Activated CD8-positive, alpha-beta memory T cell treated with anti-CD3 and anti-CD28 coated beads, Interleukin-2, amount 10 ng/mL, durations not matched to agents 7 days and 5 days (primary cell): ENCODE measurements at regions not wholly inside any gene's neighbourhood (a gene's known extent, or its start where the extent isn't known, plus 50 kb on each side); places are given as distances from the start of the nearest gene placed in this dataset.

ENCODE experiments used
- ATAC-seq: fragments of 150-1000 bp; cut with Tn5 transposase; one replicate; pipeline ENCODE4 v1.10.0; 2021; ENCODE audit warnings: moderate library complexity
- CTCF ChIA-PET: fragments of 350-600 bp; sonication (Branson Sonifier 250); formaldehyde crosslinking; loops from one replicate; lab custom pipeline; 2021; ENCODE audit warnings: antibody characterized with exemption; lab: Charles Lee
- DNase-seq: peaks from one replicate; pipeline ENCODE4 v3.0.0-alpha.2; 2020
- H3K27ac Mint-ChIP-seq: one replicate; pipeline ENCODE4 v1.8.0; 2021; ENCODE audit warnings: mild to moderate bottlenecking, mixed read lengths
- H3K27me3 Mint-ChIP-seq: one replicate; pipeline ENCODE4 v1.8.0; 2021; ENCODE audit warnings: mixed read lengths
- H3K36me3 Mint-ChIP-seq: one replicate; pipeline ENCODE4 v1.8.0; 2021; ENCODE audit warnings: mild to moderate bottlenecking, mixed read lengths
- H3K4me1 Mint-ChIP-seq: one replicate; pipeline ENCODE4 v1.8.0; 2021; ENCODE audit warnings: mixed read lengths
- H3K4me3 Mint-ChIP-seq: one replicate; pipeline ENCODE4 v1.8.0; 2021; ENCODE audit warnings: mild to moderate bottlenecking, moderate library complexity, mixed read lengths
- H3K9me3 Mint-ChIP-seq: one replicate; pipeline ENCODE4 v1.8.0; 2022; ENCODE audit warnings: low read depth, mixed read lengths

DNA sequence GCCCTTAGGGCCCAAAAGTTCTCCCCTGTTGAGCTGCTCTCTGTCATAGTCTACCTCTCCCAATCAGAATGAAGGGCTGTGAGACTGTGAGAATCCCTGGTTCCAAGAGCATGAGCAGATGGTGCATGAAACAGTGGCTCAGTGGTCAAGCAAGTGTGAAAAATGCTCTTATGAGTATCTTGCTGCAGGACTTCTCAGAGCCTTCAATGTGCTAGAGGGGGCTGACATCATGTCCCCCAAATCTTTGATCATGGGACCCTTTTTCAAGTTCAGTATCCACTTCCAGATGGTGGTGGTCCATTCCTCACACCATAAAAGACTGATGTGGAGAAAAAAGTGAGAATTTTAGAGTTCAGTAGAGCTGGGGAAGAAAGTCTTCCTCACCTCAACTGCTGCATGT lies 265.3 kb upstream of the HABP2 start:
- CTCF ChIA-PET: no interaction called here

DNA sequence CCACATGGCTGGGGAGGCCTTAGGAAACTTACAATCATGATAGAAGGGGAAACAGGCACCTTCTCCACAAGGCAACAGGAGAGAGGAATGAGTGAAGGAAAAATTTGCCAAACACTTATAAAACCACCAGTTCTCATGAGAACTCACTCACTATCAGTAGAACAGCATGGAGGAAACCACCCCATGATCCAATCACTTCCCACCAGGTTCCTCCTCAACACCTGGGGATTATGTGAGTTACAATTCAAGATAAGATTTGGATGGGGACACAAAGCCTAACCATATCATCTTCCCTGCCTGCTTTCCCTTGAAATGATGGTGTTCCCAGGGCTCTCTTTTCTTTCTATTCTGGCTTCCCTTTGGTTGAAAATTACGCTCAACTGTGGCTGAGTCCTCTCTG lies 262.7 kb upstream of the HABP2 start:
- Mint-ChIP-seq H3K27me3 (peaks cover 10% of the 10 kb centered on the region), H3K27ac (no peak overlapping the region), H3K4me1 (no peaks in the 10 kb centered on the region), H3K4me3 (no peak overlapping the region), H3K36me3 (no peaks in the 10 kb centered on the region), H3K9me3 (no peaks in the 10 kb centered on the region)
- ATAC-seq (no peak), DNase-seq (no peak)
- CTCF ChIA-PET: no interaction called here

More for the DNA sequence above, 265.3 kb upstream of the HABP2 start:
- Mint-ChIP-seq H3K36me3 (no peaks in the 10 kb centered on the region), H3K27me3 (peaks cover 10% of the 10 kb centered on the region), H3K4me3 (no peak overlapping the region), H3K9me3 (no peaks in the 10 kb centered on the region), H3K27ac (no peak overlapping the region), H3K4me1 (no peaks in the 10 kb centered on the region)
- no peak for DNase-seq
- ATAC-seq: no peak

DNA sequence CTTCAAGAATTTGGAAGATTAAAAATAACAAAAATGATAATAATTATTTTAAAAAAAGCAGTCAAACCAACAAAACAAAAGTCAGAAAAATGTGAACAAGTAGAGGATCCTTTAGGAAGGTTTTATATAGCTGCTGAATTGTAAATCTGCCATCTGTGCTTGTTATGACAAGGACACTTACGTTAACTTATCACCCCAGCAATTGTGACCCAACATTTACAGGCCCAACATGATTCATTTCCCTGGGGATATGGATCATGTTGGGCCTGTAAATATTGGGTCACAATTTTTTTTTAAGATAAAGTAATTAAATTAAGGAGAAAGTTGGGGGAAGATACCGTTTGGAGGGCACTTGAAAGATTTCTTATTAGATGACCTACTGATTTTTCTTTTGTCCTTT lies 261.4 kb upstream of the HABP2 start:
- CTCF ChIA-PET: no interaction called here
- Mint-ChIP-seq H3K4me1 (no peaks in the 10 kb centered on the region), H3K36me3 (no peaks in the 10 kb centered on the region), H3K27me3 (peaks cover 10% of the 10 kb centered on the region), H3K4me3 (no peak overlapping the region), H3K27ac (no peak overlapping the region), H3K9me3 (no peaks in the 10 kb centered on the region)
- no peak for ATAC-seq
- DNase-seq: no peak

DNA sequence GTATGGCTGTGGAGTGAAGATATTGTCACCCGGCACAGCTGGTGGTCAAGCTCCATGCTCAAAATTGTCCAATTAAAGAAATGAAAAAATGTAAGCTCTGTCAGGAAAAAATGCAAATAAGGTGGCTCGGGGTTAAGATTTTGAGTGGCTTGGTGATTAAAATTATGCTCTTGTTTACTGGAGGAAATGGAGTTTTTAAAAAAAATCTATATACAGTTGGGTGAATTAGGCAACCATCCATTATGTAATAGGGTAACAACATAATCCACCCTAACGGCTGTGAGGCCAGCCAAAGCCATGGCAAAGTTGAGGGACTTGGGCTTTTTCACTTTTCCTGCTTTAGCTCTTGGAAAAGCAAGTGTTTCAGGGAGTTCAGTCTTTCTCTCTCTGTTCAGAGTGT lies 260.8 kb upstream of the HABP2 start:
- Mint-ChIP-seq H3K27ac (no peak overlapping the region), H3K4me3 (no peak overlapping the region), H3K27me3 (peaks cover 10% of the 10 kb centered on the region), H3K9me3 (no peaks in the 10 kb centered on the region), H3K4me1 (no peaks in the 10 kb centered on the region), H3K36me3 (no peaks in the 10 kb centered on the region)
- CTCF ChIA-PET: no interaction called here
- DNase-seq (no peak), ATAC-seq (no peak)

DNA sequence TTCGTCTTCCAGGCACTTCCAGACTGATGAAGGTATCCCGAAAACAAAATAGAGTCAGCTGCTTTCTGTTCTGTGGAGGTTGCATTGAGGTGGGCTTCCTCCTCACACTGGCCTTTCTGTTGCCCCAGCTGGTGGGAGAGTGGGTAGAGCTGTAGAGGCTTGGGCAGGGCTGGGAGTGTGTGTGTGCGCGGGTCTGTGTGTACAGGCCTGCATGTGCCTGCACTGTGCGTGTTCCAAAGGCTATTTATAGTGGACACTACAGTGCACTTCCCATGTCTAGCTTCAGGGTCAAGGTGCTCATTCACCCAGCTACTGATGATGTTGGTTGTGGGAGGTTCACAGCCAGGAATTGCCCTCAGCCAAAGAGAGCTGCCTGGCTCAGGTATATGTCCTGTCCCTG lies 260.1 kb upstream of the HABP2 start:
- CTCF ChIA-PET: no interaction called here
- DNase-seq (no peak), ATAC-seq (no peak)
- H3K9me3 Mint-ChIP-seq: no peaks in the 10 kb centered on the region
- no peaks in the 10 kb centered on the region for H3K36me3 Mint-ChIP-seq
- H3K27ac Mint-ChIP-seq: no peak overlapping the region
- H3K4me3 Mint-ChIP-seq: no peak overlapping the region
- H3K4me1 Mint-ChIP-seq: no peaks in the 10 kb centered on the region
- H3K27me3 Mint-ChIP-seq: peaks cover 10% of the 10 kb centered on the region

DNA sequence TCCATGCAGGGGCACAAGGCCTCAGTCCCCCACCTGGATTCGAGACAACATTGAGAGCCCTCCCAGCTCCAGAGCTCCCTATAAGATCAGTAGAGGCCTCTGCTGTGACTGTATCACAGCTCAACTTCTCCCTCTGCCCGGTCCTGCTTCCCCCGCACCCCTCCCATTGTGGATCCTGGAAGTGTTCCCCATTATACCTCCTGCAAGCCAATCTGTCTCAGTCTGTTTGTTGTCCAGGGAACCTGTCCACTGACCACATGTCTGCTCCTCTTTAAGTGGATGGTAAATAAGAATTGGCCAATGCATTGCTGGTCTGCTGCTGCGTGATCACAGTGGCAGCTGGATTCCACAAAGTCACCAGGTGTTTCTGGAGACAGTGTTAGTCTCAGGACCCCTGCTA lies 259.7 kb upstream of the HABP2 start:
- CTCF ChIA-PET: no interaction called here
- Mint-ChIP-seq H3K27me3 (peaks cover 12% of the 10 kb centered on the region), H3K36me3 (no peaks in the 10 kb centered on the region), H3K27ac (no peak overlapping the region), H3K4me3 (no peak overlapping the region), H3K9me3 (no peaks in the 10 kb centered on the region), H3K4me1 (no peaks in the 10 kb centered on the region)
- no peak for ATAC-seq
- DNase-seq: no peak

DNA sequence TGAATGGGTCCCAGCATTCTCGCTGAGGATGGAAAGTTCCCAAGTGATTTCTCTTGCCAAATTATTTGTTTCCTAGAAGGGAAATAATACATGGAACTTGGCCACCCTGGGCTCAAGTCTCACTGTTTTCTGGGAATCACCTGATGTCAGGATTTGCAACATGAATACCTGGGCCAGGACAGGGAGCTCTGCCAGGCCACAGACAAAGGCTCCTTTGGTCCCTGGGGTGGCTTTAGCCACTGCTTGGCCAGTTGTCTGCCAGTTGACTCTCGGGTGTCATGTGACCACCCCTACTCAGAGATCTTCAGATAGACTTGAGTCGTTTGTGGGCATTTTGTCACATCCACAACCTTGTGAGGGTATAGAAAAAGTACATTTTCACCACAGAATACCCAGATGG lies 258.0 kb upstream of the HABP2 start:
- CTCF ChIA-PET: no interaction called here
- Mint-ChIP-seq H3K36me3 (no peaks in the 10 kb centered on the region), H3K27ac (no peak overlapping the region), H3K4me1 (no peaks in the 10 kb centered on the region), H3K9me3 (no peaks in the 10 kb centered on the region), H3K27me3 (peaks cover 26% of the 10 kb centered on the region), H3K4me3 (no peak overlapping the region)
- no peak for DNase-seq
- no peak for ATAC-seq

DNA sequence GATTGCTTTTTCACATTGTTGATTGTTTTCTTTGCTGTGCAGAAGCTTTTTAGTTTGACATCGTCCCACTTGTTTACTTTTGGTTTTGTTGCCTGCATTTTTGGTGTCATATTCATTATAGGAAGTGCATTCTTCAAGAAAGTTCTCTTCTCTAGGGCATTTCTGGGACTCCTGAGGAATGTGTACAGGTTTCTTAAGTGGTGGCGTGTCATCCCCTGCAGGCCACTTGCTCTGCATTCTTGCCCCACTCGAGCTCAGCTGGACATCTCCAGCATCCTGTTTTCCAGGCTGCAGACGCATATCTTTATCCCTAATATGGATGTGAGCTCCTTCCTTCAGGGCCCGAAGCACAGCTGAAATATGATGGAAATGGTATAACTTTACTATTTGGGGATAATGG lies 255.6 kb upstream of the HABP2 start:
- Mint-ChIP-seq H3K9me3 (no peaks in the 10 kb centered on the region), H3K4me1 (no peaks in the 10 kb centered on the region), H3K4me3 (no peak overlapping the region), H3K36me3 (no peaks in the 10 kb centered on the region), H3K27me3 (peaks cover 29% of the 10 kb centered on the region), H3K27ac (no peak overlapping the region)
- ATAC-seq (no peak), DNase-seq (no peak)
- CTCF ChIA-PET: interaction anchor here (0.7 kb wide), 1 partner anchor 45 kb away, joined by 3 read pairs; no protein-coding TSS in a partner anchor

DNA sequence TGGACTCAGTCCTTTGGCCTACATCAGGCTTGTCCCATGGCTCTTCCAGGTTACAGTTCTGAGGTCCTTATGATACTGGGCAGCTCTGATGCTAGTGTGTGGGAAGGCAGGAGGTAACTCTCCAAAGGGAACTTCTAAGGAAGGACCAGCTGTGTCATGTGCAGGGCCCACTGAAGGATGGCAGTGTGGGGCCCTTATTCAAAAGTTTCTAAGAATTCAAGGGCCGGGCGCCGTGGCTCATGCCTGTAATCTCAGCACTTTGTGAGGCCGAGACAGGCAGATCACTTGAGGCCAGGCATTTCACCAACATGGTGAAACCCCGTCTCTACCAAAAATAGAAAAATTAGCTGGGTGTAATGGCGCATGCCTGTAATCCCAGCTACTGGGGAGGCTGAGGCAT lies 254.2 kb upstream of the HABP2 start:
- Mint-ChIP-seq H3K36me3 (no peaks in the 10 kb centered on the region), H3K4me1 (no peaks in the 10 kb centered on the region), H3K27me3 (peaks cover 34% of the 10 kb centered on the region), H3K9me3 (no peaks in the 10 kb centered on the region), H3K27ac (no peak overlapping the region), H3K4me3 (no peak overlapping the region)
- ATAC-seq (no peak), DNase-seq (no peak)
- CTCF ChIA-PET: no interaction called here

DNA sequence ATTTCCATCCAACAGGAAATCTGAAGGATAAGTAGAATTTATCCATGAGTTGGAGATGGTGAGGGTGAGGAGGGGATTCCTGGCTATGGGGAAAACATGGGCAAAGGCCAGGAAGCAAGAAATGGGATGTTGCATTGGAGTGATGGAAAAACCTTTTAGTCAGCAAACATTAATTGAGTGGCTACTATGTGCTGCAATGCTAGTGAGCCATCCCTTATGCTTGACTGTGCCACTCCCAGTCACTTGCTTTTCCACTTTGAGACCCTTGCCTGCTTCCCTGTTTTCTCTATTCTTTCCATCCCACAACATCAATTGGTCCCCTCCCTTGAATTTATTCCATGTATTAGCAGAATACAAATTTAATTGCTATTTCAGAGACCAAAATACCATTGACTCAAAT lies 252.7 kb upstream of the HABP2 start:
- H3K27me3 Mint-ChIP-seq: peaks cover 34% of the 10 kb centered on the region
- H3K4me3 Mint-ChIP-seq: no peak overlapping the region
- ATAC-seq (no peak), DNase-seq (no peak)
- no peak overlapping the region for H3K27ac Mint-ChIP-seq
- CTCF ChIA-PET: no interaction called here
- no peaks in the 10 kb centered on the region for H3K9me3 Mint-ChIP-seq
- H3K36me3 Mint-ChIP-seq: no peaks in the 10 kb centered on the region
- H3K4me1 Mint-ChIP-seq: no peaks in the 10 kb centered on the region

DNA sequence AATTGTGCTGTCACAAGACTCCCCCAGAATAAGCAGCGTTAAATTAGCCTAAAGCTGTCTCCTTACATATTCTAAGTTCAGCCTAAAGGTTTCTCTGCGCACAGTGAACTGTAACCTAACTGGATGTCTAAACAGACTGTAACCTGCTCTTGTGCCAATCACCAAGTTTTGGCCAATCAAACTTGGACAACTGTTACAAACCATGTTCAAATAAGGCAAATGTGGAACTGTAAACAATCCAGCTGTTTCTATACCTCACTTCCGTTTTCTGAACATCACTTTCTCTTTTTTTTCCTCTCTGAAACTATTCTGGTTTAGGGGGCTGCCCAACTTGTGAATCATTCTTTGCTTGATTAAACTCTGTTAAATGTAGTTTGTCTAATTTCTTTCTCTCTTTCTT lies 252.2 kb upstream of the HABP2 start:
- no peaks in the 10 kb centered on the region for H3K9me3 Mint-ChIP-seq
- DNase-seq: no peak
- H3K27me3 Mint-ChIP-seq: peaks cover 34% of the 10 kb centered on the region
- no peak overlapping the region for H3K4me3 Mint-ChIP-seq
- H3K36me3 Mint-ChIP-seq: no peaks in the 10 kb centered on the region
- no peak overlapping the region for H3K27ac Mint-ChIP-seq
- no peaks in the 10 kb centered on the region for H3K4me1 Mint-ChIP-seq
- no peak for ATAC-seq
- CTCF ChIA-PET: no interaction called here

DNA sequence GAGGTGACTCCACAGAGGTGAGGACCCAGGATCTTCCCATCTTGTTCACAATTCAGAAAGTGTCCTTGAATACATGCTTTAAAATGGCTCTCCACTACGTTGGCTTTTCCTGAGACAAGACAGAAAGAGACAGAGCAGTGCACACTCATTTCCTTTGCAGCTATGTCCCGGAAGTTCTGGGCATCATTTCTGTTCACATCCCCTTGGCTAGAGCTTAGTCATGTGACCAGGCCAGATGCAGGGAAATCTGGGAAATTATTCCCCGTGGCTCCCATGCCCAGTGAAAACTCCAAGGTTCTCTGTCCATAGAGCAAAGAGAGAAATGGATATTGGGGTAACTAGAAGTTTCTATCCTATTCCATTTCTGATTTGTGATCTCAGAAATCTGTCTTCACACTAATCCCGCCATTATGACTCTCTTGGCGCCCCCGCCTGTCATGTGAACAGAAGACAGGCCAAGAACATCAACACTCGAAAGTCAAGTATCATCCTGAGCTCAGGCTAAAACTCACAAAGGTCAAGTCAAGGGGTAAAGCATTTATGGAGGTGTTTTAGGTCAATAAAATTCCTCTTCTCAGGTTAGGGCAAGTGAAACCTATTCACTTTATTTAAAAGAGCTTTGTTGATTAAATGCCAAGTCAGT lies 251.4 kb upstream of the HABP2 start:
- Mint-ChIP-seq H3K27me3 (peaks cover 34% of the 10 kb centered on the region), H3K36me3 (no peaks in the 10 kb centered on the region), H3K4me3 (no peak overlapping the region), H3K4me1 (no peaks in the 10 kb centered on the region), H3K27ac (no peak overlapping the region), H3K9me3 (no peaks in the 10 kb centered on the region)
- CTCF ChIA-PET: no interaction called here
- no peak for DNase-seq
- ATAC-seq: no peak

DNA sequence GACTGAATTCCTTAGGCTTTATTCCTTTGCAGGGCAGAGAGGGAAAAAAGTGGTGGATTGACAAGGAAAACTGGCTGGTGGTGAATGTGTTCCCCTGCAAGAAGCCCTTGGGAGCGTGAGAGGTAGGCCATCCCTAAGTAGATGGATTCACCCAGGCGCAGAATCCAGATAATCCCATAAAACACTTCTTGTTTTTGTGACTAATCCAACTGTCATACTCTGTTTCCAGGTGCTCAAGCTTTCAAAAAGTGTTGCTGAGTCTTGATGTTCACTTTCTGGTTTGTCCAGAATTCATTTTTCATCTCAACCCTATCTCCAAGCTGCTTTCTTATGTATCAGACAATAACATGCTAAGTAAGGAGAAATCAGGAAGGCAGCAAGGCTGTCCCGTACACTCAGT lies 250.8 kb upstream of the HABP2 start:
- ATAC-seq: no peak
- no peak for DNase-seq
- no peaks in the 10 kb centered on the region for H3K36me3 Mint-ChIP-seq

DNA sequence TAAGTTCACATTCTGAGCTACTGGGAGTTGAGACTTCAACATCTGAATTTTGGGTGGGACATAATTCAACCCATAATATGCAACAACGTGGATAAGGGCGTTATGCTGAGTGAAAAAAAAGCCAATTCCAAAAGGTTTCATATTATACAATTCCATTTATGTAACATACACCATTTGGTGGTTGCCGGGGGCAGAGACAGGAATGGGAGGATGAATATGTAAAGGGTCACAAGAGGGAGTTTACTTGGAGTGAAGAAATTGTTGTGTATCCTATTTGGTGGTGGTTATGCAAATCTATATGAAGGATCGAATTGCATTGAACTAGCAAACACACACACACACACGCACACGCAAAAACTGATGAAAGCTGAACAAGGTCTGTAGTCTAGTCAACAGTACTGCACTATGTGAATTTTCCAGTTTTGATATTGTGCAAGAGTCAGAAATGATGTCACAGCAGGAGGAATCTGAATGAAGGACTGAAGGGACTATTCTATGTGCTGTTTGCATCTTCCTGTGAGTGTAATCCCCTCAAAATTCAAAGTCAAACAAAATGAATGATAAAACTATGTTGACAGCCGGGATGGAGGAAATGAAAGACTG lies 249.2 kb upstream of the HABP2 start:
- DNase-seq (no peak), ATAC-seq (no peak)
- Mint-ChIP-seq H3K36me3 (no peaks in the 10 kb centered on the region), H3K4me3 (no peak overlapping the region), H3K27ac (no peak overlapping the region), H3K9me3 (no peaks in the 10 kb centered on the region), H3K4me1 (no peaks in the 10 kb centered on the region), H3K27me3 (peaks cover 26% of the 10 kb centered on the region)
- CTCF ChIA-PET: no interaction called here

More for the DNA sequence above, 250.8 kb upstream of the HABP2 start:
- CTCF ChIA-PET: no interaction called here
- Mint-ChIP-seq H3K4me3 (no peak overlapping the region), H3K27ac (no peak overlapping the region), H3K9me3 (no peaks in the 10 kb centered on the region), H3K27me3 (peaks cover 34% of the 10 kb centered on the region), H3K4me1 (no peaks in the 10 kb centered on the region)
